HepG2 (cell line): ENCODE measurements at regions not wholly inside any gene's neighbourhood (a gene's known extent, or its start where the extent isn't known, plus 50 kb on each side); places are given as distances from the start of the nearest gene placed in this dataset.

Experiments used
- ATAC-seq: fragments of 200-7000 bp; cut with Tn5 transposase; 3 replicates; pipeline ENCODE4 v1.9.1; 2020; ENCODE audit warnings: mild to moderate bottlenecking, moderate library complexity
- BruUV-seq: library from RNA; stranded (reverse); fragments of 400-500 nt; replicated peaks from 2 replicates; lab custom pipeline; 2021; lab: Mats Ljungman, UMichigan
- CTCF ChIA-PET: fragments of 300-600 bp; formaldehyde crosslinking; extraction: SDS; loops from one replicate; lab custom pipeline; 2021; ENCODE audit warnings: low total read pairs, inconsistent platforms, low intra/inter-chr PET ratio; lab: Yijun Ruan, JAX
- POLR2A ChIA-PET: fragments of 350-600 bp; sonication (Branson Sonifier 250); formaldehyde crosslinking; loops from one replicate; lab custom pipeline; 2020; ENCODE audit warnings: antibody characterized with exemption, inconsistent platforms; lab: Yijun Ruan, JAX
- DNase-seq: peaks from one replicate; pipeline ENCODE4 v3.0.0-alpha.2; 2015; ENCODE audit warnings: low spot score
- FAIRE-seq: peaks from 3 replicates; lab custom pipeline; 2011; peaks lifted over from hg19 to GRCh38; lab: Jason Lieb, UNC
- H2AFZ ChIP-seq: one replicate; pipeline ENCODE4 v1.6.1; 2011; ENCODE audit warnings: low read length, inconsistent platforms
- H3K27ac ChIP-seq: fragments of 300-600 bp; 3 replicates; pipeline ENCODE4 v1.8.0; 2011; ENCODE audit warnings: mixed run types, mild to moderate bottlenecking, mixed read lengths, low read length, inconsistent platforms; ENCODE audit not compliant: insufficient read depth; ENCODE audit errors: extremely low read length
- H3K27me3 ChIP-seq, 2 experiments: fragments of 200-600 bp in 1 of 2; 2 replicates in 1 of 2; 3 replicates in 1 of 2; pipeline versions ENCODE4 v1.6.0 to v1.8.0; 2011; ENCODE audit warnings: low read length in 2 of 2, mild to moderate bottlenecking in 2 of 2, moderate library complexity in 2 of 2, inconsistent platforms in 1 of 2; ENCODE audit not compliant: insufficient read depth in 2 of 2, control insufficient read depth in 1 of 2
- H3K36me3 ChIP-seq, 2 experiments: fragments of 200-600 bp in 1 of 2; replicated peaks in 1 of 2; 2 replicates in 1 of 2; 3 replicates in 1 of 2; pipeline versions ENCODE4 v1.5.1 to v1.8.0; 2011; ENCODE audit warnings: low read length in 2 of 2, inconsistent platforms in 1 of 2; ENCODE audit not compliant: insufficient read depth in 2 of 2, control insufficient read depth in 1 of 2
- H3K4me1 ChIP-seq: 2 replicates; pipeline ENCODE4 v1.5.1; 2012; ENCODE audit warnings: low read length, inconsistent platforms; ENCODE audit not compliant: insufficient read depth
- H3K4me2 ChIP-seq: 2 replicates; pipeline ENCODE4 v1.6.0; 2011; ENCODE audit warnings: low read depth, low read length, inconsistent platforms
- H3K4me3 ChIP-seq, 3 experiments: fragments of 200-600 bp in 1 of 3; sonication (generic), shearing (Covaris generic) in 1 of 3; replicated peaks in 1 of 3; 2 replicates each; pipeline ENCODE4 v1.5.1; 2011 to 2016; ENCODE audit warnings: low read length in 3 of 3, inconsistent platforms in 2 of 3, low read depth in 2 of 3, mild to moderate bottlenecking in 2 of 3, control low read depth in 1 of 3, mixed read lengths in 1 of 3; ENCODE audit not compliant: insufficient read depth in 1 of 3
- H3K79me2 ChIP-seq: one replicate; pipeline ENCODE4 v1.6.1; 2011; ENCODE audit warnings: low read length, inconsistent platforms; ENCODE audit not compliant: insufficient read depth
- H3K9ac ChIP-seq: 2 replicates; pipeline ENCODE4 v1.6.0; 2011; ENCODE audit warnings: mild to moderate bottlenecking, low read depth, low read length, inconsistent platforms; ENCODE audit not compliant: insufficient read depth
- H3K9me3 ChIP-seq: 2 replicates; pipeline ENCODE4 v1.5.1; 2012; ENCODE audit warnings: mild to moderate bottlenecking, low read length
- H4K20me1 ChIP-seq: 2 replicates; pipeline ENCODE4 v1.6.0; 2011; ENCODE audit warnings: inconsistent platforms, mild to moderate bottlenecking, low read length, moderate library complexity; ENCODE audit not compliant: insufficient read depth
- ADNP ChIP-seq: sonication (generic); formaldehyde crosslinking; IDR thresholded peaks from 2 replicates; pipeline ENCODE4 v1.4.0; 2020; ENCODE audit warnings: missing genetic modification reagents
- BRD4 ChIP-seq: sonication (generic); formaldehyde crosslinking; IDR thresholded peaks from 2 replicates; pipeline ENCODE4 v1.4.0; 2020; ENCODE audit warnings: missing genetic modification reagents
- CCDC6 ChIP-seq: sonication (generic); formaldehyde crosslinking; IDR thresholded peaks from 2 replicates; pipeline ENCODE4 v1.8.1; 2022; ENCODE audit warnings: mild to moderate bottlenecking, missing genetic modification reagents, moderate library complexity
- FOXJ3 ChIP-seq: sonication (generic); formaldehyde crosslinking; IDR thresholded peaks from 2 replicates; pipeline ENCODE4 v1.4.0; 2020; ENCODE audit warnings: missing genetic modification reagents, mild to moderate bottlenecking, borderline replicate concordance
- HOXA3 ChIP-seq: sonication (generic); formaldehyde crosslinking; IDR thresholded peaks from 2 replicates; pipeline ENCODE4 v1.5.0; 2020; ENCODE audit warnings: missing genetic modification reagents
- MAFF ChIP-seq: IDR thresholded peaks from 2 replicates; pipeline ENCODE4 v1.6.1; 2011; ENCODE audit warnings: low read depth, low read length, improper control_type of control experiment
- ONECUT2 ChIP-seq: sonication (generic); formaldehyde crosslinking; IDR thresholded peaks from 2 replicates; pipeline ENCODE4 v1.4.0; 2020; ENCODE audit warnings: missing genetic modification reagents
- PLRG1 ChIP-seq: fragments of 450-650 bp; conservative IDR thresholded peaks from 2 replicates; pipeline ENCODE4 v1.6.1; 2016
- REST ChIP-seq, 2 experiments: IDR thresholded peaks; 2 replicates each; pipeline ENCODE4 v1.6.1; 2011 to 2012; ENCODE audit warnings: low read length in 2 of 2, borderline replicate concordance in 1 of 2, low read depth in 1 of 2, mild to moderate bottlenecking in 1 of 2, moderate library complexity in 1 of 2
- STAG1 ChIP-seq: sonication (generic); formaldehyde crosslinking; IDR thresholded peaks from 2 replicates; pipeline ENCODE4 v1.4.0; 2020; ENCODE audit warnings: missing genetic modification reagents
- U2AF2 ChIP-seq: fragments of 200-400 bp; formaldehyde crosslinking; IDR thresholded peaks from 2 replicates; pipeline ENCODE4 v1.6.1; 2017; ENCODE audit warnings: low read depth, mild to moderate bottlenecking, low read length
- ZNF280B ChIP-seq: sonication (generic); formaldehyde crosslinking; IDR thresholded peaks from 2 replicates; pipeline ENCODE4 v1.5.0; 2020; ENCODE audit warnings: missing genetic modification reagents, mild to moderate bottlenecking, borderline replicate concordance
- ZNF496 ChIP-seq: sonication (generic); formaldehyde crosslinking; IDR thresholded peaks from 2 replicates; pipeline ENCODE4 v1.8.1; 2023; ENCODE audit warnings: mild to moderate bottlenecking, moderate library complexity, missing genetic modification reagents; ENCODE audit not compliant: insufficient replicate concordance
- ZNF605 ChIP-seq: sonication (generic); formaldehyde crosslinking; IDR thresholded peaks from 2 replicates; pipeline ENCODE4 v1.8.0; 2022; ENCODE audit warnings: mild to moderate bottlenecking, missing genetic modification reagents
- ZSCAN25 ChIP-seq: sonication (generic); formaldehyde crosslinking; IDR thresholded peaks from 2 replicates; pipeline ENCODE4 v1.8.0; 2022; ENCODE audit warnings: mild to moderate bottlenecking, missing genetic modification reagents
- WGBS: methylation state at CpG from one replicate; pipeline ENCODE4 v1.1.6; 2017; ENCODE audit warnings: low lambda C conversion rate; 5-methylcytosine and 5-hydroxymethylcytosine counted together
- in situ Hi-C: cut with HindIII; loops from 2 replicates; pipeline ENCODE4 v1.10.0; 2017; ENCODE audit warnings: low pct_unique_long_range_greater_than_20kb; ENCODE audit not compliant: extremely low pct_ligation_motif_present
- intact Hi-C: fragments of 100-400 bp; cut with micrococcal nuclease; formaldehyde crosslinking; loops from one replicate; pipeline ENCODE4 v1.10.0; 2022; ENCODE audit not compliant: unreplicated experiment

GRCh38 chr16:49081086-49081485, 200.6 kb downstream of the CBLN1 start:
- intact Hi-C loops (no loop called here), in situ Hi-C loops (no loop called here)
- TF ChIP-seq ZNF280B (CRISPR knock-in tag) (no peak), BRD4 (CRISPR knock-in tag) (no peak), CCDC6 (no peak), ONECUT2 (CRISPR knock-in tag) (no peak), FOXJ3 (CRISPR knock-in tag) (no peak), U2AF2 (no peak), ZSCAN25 (no peak), HOXA3 (CRISPR knock-in tag) (no peak), REST (IDR thresholded peaks at IDR 0.05; ENCODE audit: borderline replicate concordance in 1 of 2, low read depth in 1 of 2, low read length in 2 of 2) (no peak), MAFF (no peak), STAG1 (CRISPR knock-in tag) (no peak), ZNF605 (CRISPR knock-in tag) (no peak), ZNF496 (CRISPR knock-in tag) (no peak), PLRG1 (no peak), ADNP (CRISPR knock-in tag) (no peak)
- DNase-seq (no peak), ATAC-seq (no peak), FAIRE-seq (no peak)
- H3K79me2 ChIP-seq, result no peaks in the 10 kb centered on the region
- no peaks in the 10 kb centered on the region for H3K4me1 ChIP-seq
- no peak overlapping the region for H2AFZ ChIP-seq
- H3K27me3 ChIP-seq, result no peaks in the 10 kb centered on the region
- peaks cover 33% of the 10 kb centered on the region for H3K9me3 ChIP-seq
- H3K4me3 ChIP-seq, result no peak overlapping the region
- no peaks in the 10 kb centered on the region for H4K20me1 ChIP-seq
- H3K4me2 ChIP-seq, result no peak overlapping the region
- POLR2A ChIA-PET, result no interaction called here
- 54% methylated on average over 11 of the region's 11 CpGs for WGBS
- H3K27ac ChIP-seq, result no peak overlapping the region
- no peaks in the 10 kb centered on the region for H3K36me3 ChIP-seq
- CTCF ChIA-PET, result no interaction called here
- no TSS peak for BruUV-seq
- H3K9ac ChIP-seq, result no peak overlapping the region
